ENCODE measurements at regions not wholly inside any gene's neighbourhood (a gene's known extent, or its start where the extent isn't known, plus 50 kb on each side); places are given as distances from the start of the nearest gene placed in this dataset.

- TF ChIP-seq POLR2AphosphoS5 (IDR thresholded peaks at IDR 0.05; ENCODE audit: low read depth, low read length) = no peak
- TF ChIP-seq TAF1 (IDR thresholded peaks at IDR 0.05; ENCODE audit: borderline replicate concordance, low read depth, low read length) = no peak
- no peak for TF ChIP-seq POLR2A (IDR thresholded peaks at IDR 0.05; ENCODE audit: low read depth, low read length)
Observed at GRCh38 chr4:117773064-117773936, 261.0 kb upstream of the NDST3 start.
